Natural killer cell (primary cell): ENCODE measurements at regions not wholly inside any gene's neighbourhood (a gene's known extent, or its start where the extent isn't known, plus 50 kb on each side); places are given as distances from the start of the nearest gene placed in this dataset.

Experiments
- ATAC-seq, 3 donors: fragments of 150-1000 bp in 2 of 3; fragments of 200-7000 bp in 1 of 3; cut with Tn5 transposase; 1 replicate in 1 of 3; 2 replicates in 2 of 3; pipeline ENCODE4 v1.10.0; 2021; ENCODE audit warnings: mild to moderate bottlenecking in 2 of 3, moderate library complexity in 2 of 3
- DNase-seq, 2 donors: peaks; one replicate each; pipeline versions ENCODE4 v3.0.0 to v3.0.0-alpha.2; 2013 to 2021; ENCODE audit warnings: mixed read lengths in 1 of 2
- H3K27ac ChIP-seq: one replicate; pipeline ENCODE4 v1.5.1; 2013; ENCODE audit warnings: mild to moderate bottlenecking, low read length
- H3K27me3 ChIP-seq: one replicate; pipeline ENCODE4 v1.6.1; 2013; ENCODE audit warnings: low read length; ENCODE audit not compliant: control insufficient read depth, insufficient read depth
- H3K36me3 ChIP-seq: one replicate; pipeline ENCODE4 v1.6.1; 2013; ENCODE audit warnings: low read length; ENCODE audit not compliant: control insufficient read depth, insufficient read depth
- H3K4me1 ChIP-seq: one replicate; pipeline ENCODE4 v1.6.1; 2013; ENCODE audit warnings: low read length; ENCODE audit not compliant: control insufficient read depth, insufficient read depth
- H3K4me3 ChIP-seq: one replicate; pipeline ENCODE4 v1.5.1; 2013; ENCODE audit warnings: low read length
- H3K9me3 ChIP-seq: one replicate; pipeline ENCODE4 v1.6.1; 2013; ENCODE audit warnings: low read length; ENCODE audit not compliant: control insufficient read depth, insufficient read depth
- H3K27ac Mint-ChIP-seq, 2 donors: one replicate each; pipeline ENCODE4 v1.8.0; 2022; ENCODE audit warnings: mild to moderate bottlenecking in 2 of 2, mixed read lengths in 2 of 2, moderate library complexity in 1 of 2
- H3K27me3 Mint-ChIP-seq, 2 donors: one replicate each; pipeline ENCODE4 v1.8.0; 2022; ENCODE audit warnings: low read depth in 2 of 2, mixed read lengths in 2 of 2
- H3K36me3 Mint-ChIP-seq: one replicate; pipeline ENCODE4 v1.8.0; 2022; ENCODE audit warnings: mixed read lengths
- H3K4me1 Mint-ChIP-seq, 2 donors: one replicate each; pipeline ENCODE4 v1.8.0; 2022; ENCODE audit warnings: mixed read lengths in 2 of 2
- H3K4me3 Mint-ChIP-seq: one replicate; pipeline ENCODE4 v1.8.0; 2022; ENCODE audit warnings: mild to moderate bottlenecking, moderate library complexity, mixed read lengths
- H3K9me3 Mint-ChIP-seq, 2 donors: one replicate each; pipeline ENCODE4 v1.8.0; 2022; ENCODE audit warnings: mixed read lengths in 2 of 2
- CTCF ChIP-seq: fragments of 200-600 bp; IDR thresholded peaks from one replicate; pipeline ENCODE4 v1.8.0; 2022; ENCODE audit warnings: antibody characterized with exemption
- WGBS: methylation state at CpG from one replicate; pipeline ENCODE4 v1.1.7; 2013; ENCODE audit warnings: missing lambda C conversion rate; ENCODE audit not compliant: insufficient coverage; 5-methylcytosine and 5-hydroxymethylcytosine counted together
- intact Hi-C: fragments of 100-400 bp; cut with micrococcal nuclease; formaldehyde crosslinking; loops from one replicate; pipeline ENCODE4 v1.14.2; 2022

DNA sequence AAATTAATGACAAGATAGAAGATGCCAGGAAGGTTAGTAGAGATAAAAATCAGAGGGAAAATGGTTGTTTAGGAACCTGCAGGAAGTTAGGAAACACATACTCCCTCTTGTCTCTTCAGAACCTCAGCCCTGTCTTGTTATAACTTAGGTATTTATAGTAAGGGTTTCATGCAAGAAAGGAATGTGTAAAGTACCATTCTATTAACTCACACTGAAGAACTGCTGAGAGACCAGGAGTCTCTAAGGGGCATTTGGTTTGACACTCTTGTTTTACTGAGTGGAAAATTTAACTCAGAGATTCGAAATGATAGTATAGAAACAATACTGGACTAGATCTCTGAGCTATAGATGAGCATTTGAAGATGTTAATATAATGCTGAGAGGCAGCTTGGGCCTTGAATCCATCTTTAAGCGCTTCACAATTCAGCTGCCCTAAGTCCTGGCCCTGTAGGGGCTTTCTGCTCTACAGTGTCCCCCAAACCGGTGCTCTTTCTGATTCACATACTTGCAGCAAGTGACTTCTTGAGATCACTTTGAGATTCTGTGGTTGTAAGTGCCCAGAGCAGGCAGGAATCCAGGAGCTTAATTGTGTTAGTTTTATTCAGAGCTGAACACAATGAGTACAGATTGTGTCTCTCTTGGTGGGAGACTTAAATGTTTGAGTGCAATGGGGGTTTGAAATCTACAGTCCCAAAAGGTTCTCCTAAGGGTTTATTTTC is 235.0 kb upstream of the RGPD4 start:
- TF ChIP-seq CTCF = no peak
- intact Hi-C loops = no loop called here
- Histone ChIP-seq H3K4me3 (no peak overlapping the region), H3K27me3 (no peaks in the 10 kb centered on the region), H3K9me3 (peaks cover 2% of the 10 kb centered on the region), H3K4me1 (no peaks in the 10 kb centered on the region), H3K27ac (no peak overlapping the region), H3K36me3 (no peaks in the 10 kb centered on the region)
- Mint-ChIP-seq H3K9me3 (peaks cover 5 to 6% of the 10 kb centered on the region in 2 donors), H3K4me3 (no peak overlapping the region), H3K27ac (no peak overlapping the region), H3K27me3 (no peaks in the 10 kb centered on the region), H3K36me3 (no peaks in the 10 kb centered on the region), H3K4me1 (no peaks in the 10 kb centered on the region)
- no peak for DNase-seq
- no peak for ATAC-seq
- 80% methylated on average over 3 of the region's 3 CpGs for WGBS

DNA sequence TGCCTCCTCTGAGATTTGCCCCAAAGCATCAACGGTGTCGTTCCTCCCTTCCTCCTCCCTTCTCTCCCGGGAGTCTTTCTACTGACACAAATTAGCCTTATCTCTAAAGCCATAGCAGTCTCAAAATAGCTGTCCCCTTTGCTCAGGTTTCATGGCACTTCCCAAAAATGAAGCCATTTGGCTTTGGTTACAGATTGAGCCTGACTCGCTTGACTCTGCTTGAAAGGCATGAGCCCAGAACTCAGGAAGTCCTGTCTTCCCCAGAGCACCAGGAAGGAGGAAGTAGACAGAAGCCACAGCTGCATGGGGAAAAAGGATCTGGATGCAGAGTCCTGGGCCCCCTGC is 234.4 kb upstream of the RGPD4 start:
- no peak for ATAC-seq
- WGBS = 7% methylated on average over 4 of the region's 4 CpGs
- peaks cover 5 to 6% of the 10 kb centered on the region in 2 donors for H3K9me3 Mint-ChIP-seq
- H3K4me3 ChIP-seq = no peak overlapping the region
- no peaks in the 10 kb centered on the region for H3K36me3 ChIP-seq
- no peaks in the 10 kb centered on the region for H3K4me1 ChIP-seq
- H3K9me3 ChIP-seq = peaks cover 2% of the 10 kb centered on the region
- no peaks in the 10 kb centered on the region for H3K27me3 Mint-ChIP-seq
- no peak overlapping the region for H3K27ac Mint-ChIP-seq
- H3K4me3 Mint-ChIP-seq = no peak overlapping the region
- no peaks in the 10 kb centered on the region for H3K27me3 ChIP-seq
- H3K36me3 Mint-ChIP-seq = no peaks in the 10 kb centered on the region
- H3K27ac ChIP-seq = no peak overlapping the region
- no peak for TF ChIP-seq CTCF
- intact Hi-C loops = no loop called here
- DNase-seq = no peak
- no peaks in the 10 kb centered on the region for H3K4me1 Mint-ChIP-seq

- no peaks in the 10 kb centered on the region for H3K27me3 ChIP-seq
- intact Hi-C loops = no loop called here
- no peak overlapping the region for H3K27ac Mint-ChIP-seq
- no peak overlapping the region for H3K27ac ChIP-seq
- WGBS = 94% methylated on average over 5 of the region's 5 CpGs
- H3K27me3 Mint-ChIP-seq = no peaks in the 10 kb centered on the region
- H3K4me3 Mint-ChIP-seq = no peak overlapping the region
- H3K4me3 ChIP-seq = no peak overlapping the region
- no peak for DNase-seq
- no peak for TF ChIP-seq CTCF
- H3K9me3 Mint-ChIP-seq = peaks cover 5 to 8% of the 10 kb centered on the region in 2 donors
- H3K36me3 ChIP-seq = no peaks in the 10 kb centered on the region
- H3K36me3 Mint-ChIP-seq = no peaks in the 10 kb centered on the region
- H3K4me1 ChIP-seq = no peaks in the 10 kb centered on the region
- ATAC-seq = no peak
- no peaks in the 10 kb centered on the region for H3K4me1 Mint-ChIP-seq
- H3K9me3 ChIP-seq = peaks cover 2% of the 10 kb centered on the region
Observed at GRCh38 chr2:107595285-107595684, 231.4 kb upstream of the RGPD4 start.

- no peaks in the 10 kb centered on the region for H3K4me1 ChIP-seq
- TF ChIP-seq CTCF = no peak
- DNase-seq (no peak), ATAC-seq (no peak)
- H3K27me3 Mint-ChIP-seq = no peaks in the 10 kb centered on the region
- no peak overlapping the region for H3K4me3 Mint-ChIP-seq
- H3K27me3 ChIP-seq = no peaks in the 10 kb centered on the region
- H3K36me3 Mint-ChIP-seq = no peaks in the 10 kb centered on the region
- H3K4me3 ChIP-seq = no peak overlapping the region
- no peak overlapping the region for H3K27ac ChIP-seq
- H3K4me1 Mint-ChIP-seq = no peaks in the 10 kb centered on the region
- 77% methylated on average over 4 of the region's 4 CpGs for WGBS
- peaks cover 6 to 8% of the 10 kb centered on the region in 2 donors for H3K9me3 Mint-ChIP-seq
- H3K36me3 ChIP-seq = no peaks in the 10 kb centered on the region
- H3K9me3 ChIP-seq = peaks cover 2% of the 10 kb centered on the region
- H3K27ac Mint-ChIP-seq = no peak overlapping the region
- intact Hi-C loops = no loop called here
Observed at GRCh38 chr2:107595749-107596148, 230.9 kb upstream of the RGPD4 start.
